ENCODE measurements at regions not wholly inside any gene's neighbourhood (a gene's known extent, or its start where the extent isn't known, plus 50 kb on each side); places are given as distances from the start of the nearest gene placed in this dataset.

DNA sequence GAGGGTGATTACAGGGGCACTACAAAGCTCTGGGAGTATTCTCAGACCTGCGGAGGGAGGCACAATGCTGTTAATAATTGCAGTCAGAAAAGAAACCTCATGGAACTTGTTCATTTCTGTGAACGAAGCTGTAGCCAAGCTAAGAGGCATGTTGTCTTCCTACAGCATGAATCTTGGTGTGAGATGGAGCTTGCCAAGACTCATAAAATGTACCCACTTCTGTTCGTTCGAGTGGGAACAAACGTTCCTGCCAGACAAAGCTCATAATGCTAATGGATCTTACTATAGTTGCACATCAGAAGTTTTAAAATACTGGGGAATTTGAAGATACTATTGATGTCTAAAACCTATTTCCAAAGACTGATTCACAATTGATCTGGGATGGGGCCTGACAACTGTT, 489.1 kb downstream of the ZEB2 start:
- H3K4me3 ChIP-seq (ENCODE audit: low read depth, low read length) = no peak overlapping the region
- DNase-seq (ENCODE audit: low read depth) = no peak

GRCh38 chr2:144027593-144027992, 492.3 kb downstream of the ZEB2 start:
- TF ChIP-seq POLR2A (IDR thresholded peaks at IDR 0.05; ENCODE audit: extremely low read depth, insufficient read length) (no peak), CTCF (IDR thresholded peaks at IDR 0.05; ENCODE audit: low read depth, low read length) (no peak), MYC (IDR thresholded peaks at IDR 0.05; ENCODE audit: low read depth, low read length) (no peak)
- TF ChIP-seq, protein P1, sequence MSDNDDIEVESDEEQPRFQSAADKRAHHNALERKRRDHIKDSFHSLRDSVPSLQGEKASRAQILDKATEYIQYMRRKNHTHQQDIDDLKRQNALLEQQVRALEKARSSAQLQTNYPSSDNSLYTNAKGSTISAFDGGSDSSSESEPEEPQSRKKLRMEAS (IDR thresholded peaks at IDR 0.05; ENCODE audit: low read depth, low read length) = no peak
- DNase-seq (ENCODE audit: low read depth) = no peak
- no peak overlapping the region for H3K4me3 ChIP-seq (ENCODE audit: low read depth, low read length)

More for the DNA sequence above, 489.1 kb downstream of the ZEB2 start:
- no peak for TF ChIP-seq MYC (IDR thresholded peaks at IDR 0.05; ENCODE audit: low read depth, low read length)
- TF ChIP-seq, protein P1 (IDR thresholded peaks at IDR 0.05; ENCODE audit: low read depth, low read length) = no peak

- DNase-seq (ENCODE audit: low read depth) = no peak
- TF ChIP-seq, protein P1 (IDR thresholded peaks at IDR 0.05; ENCODE audit: low read depth, low read length) = no peak
- H3K4me3 ChIP-seq (ENCODE audit: low read depth, low read length) = no peak overlapping the region
Observed at GRCh38 chr2:144026753-144027152, 493.2 kb downstream of the ZEB2 start.

- TF ChIP-seq POLR2A (IDR thresholded peaks at IDR 0.05; ENCODE audit: extremely low read depth, insufficient read length) = no peak
- no peak for DNase-seq (ENCODE audit: low read depth)
- no peak overlapping the region for H3K4me3 ChIP-seq (ENCODE audit: low read depth, low read length)
Observed at GRCh38 chr2:144020047-144020446, 499.9 kb downstream of the ZEB2 start.

DNA sequence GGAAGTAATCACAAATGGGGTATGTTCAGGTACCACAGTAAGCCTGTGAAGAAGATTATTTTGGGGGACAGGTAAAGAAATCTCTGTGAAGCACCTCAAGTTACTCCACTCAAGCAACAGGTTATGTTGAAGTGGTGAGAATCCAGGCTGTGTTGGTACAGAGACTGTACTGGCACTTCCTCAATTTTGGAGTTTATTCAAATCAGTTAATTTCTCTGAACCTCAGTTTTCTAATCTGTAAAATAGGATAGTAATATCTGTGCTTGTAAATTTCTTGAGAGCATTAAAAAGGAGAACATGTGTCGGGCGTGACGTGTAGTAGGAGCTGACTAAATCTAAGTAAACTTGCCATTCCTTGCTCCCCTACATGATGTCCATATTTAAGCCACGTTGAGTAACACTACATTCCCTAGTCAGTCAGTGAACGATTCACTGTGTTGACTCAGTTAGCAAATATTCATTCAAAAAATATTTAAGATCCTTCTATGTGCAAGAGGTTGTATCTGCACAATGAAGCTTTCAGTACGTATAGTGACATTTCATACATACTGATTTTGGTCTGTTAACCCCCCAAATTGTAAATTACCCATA, 504.2 kb downstream of the ZEB2 start:
- DNase-seq (ENCODE audit: low read depth) = no peak

GRCh38 chr2:144015036-144015435, 504.9 kb downstream of the ZEB2 start:
- no peak for TF ChIP-seq CTCF (IDR thresholded peaks at IDR 0.05; ENCODE audit: low read depth, low read length)
- TF ChIP-seq MYC (IDR thresholded peaks at IDR 0.05; ENCODE audit: low read depth, low read length) = no peak
- TF ChIP-seq, protein P1 (IDR thresholded peaks at IDR 0.05; ENCODE audit: low read depth, low read length) = no peak
- TF ChIP-seq POLR2A (IDR thresholded peaks at IDR 0.05; ENCODE audit: extremely low read depth, insufficient read length) = no peak
- H3K4me3 ChIP-seq (ENCODE audit: low read depth, low read length) = no peak overlapping the region
- no peak for DNase-seq (ENCODE audit: low read depth)

More for the DNA sequence above, 504.2 kb downstream of the ZEB2 start:
- H3K4me3 ChIP-seq (ENCODE audit: low read depth, low read length) = no peak overlapping the region
- TF ChIP-seq CTCF (IDR thresholded peaks at IDR 0.05; ENCODE audit: low read depth, low read length) (no peak), POLR2A (IDR thresholded peaks at IDR 0.05; ENCODE audit: extremely low read depth, insufficient read length) (no peak), MYC (IDR thresholded peaks at IDR 0.05; ENCODE audit: low read depth, low read length) (no peak)
- TF ChIP-seq, protein P1 (IDR thresholded peaks at IDR 0.05; ENCODE audit: low read depth, low read length) = no peak

DNA sequence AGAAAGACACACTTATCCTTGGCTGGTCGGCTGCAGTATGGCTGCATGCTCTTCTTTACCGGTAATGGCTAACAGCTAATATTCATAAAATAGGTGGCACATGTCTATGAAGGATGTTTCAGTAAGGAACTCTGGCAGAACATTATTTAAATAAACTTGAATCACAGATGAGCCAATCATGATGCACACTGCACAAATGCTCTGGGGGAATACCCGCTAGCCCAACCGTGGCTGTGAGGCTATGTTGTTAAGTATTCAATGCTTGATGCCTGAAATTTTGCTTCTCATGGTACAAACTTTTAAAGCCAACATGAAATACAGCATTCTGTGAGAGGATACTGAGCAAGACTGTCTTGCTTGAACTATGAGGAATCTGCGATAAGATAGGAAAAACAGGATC, 505.8 kb downstream of the ZEB2 start:
- no peak overlapping the region for H3K4me3 ChIP-seq (ENCODE audit: low read depth, low read length)
- TF ChIP-seq, protein P1 (IDR thresholded peaks at IDR 0.05; ENCODE audit: low read depth, low read length) = no peak
- no peak for TF ChIP-seq POLR2A (IDR thresholded peaks at IDR 0.05; ENCODE audit: extremely low read depth, insufficient read length)
- no peak for DNase-seq (ENCODE audit: low read depth)

DNA sequence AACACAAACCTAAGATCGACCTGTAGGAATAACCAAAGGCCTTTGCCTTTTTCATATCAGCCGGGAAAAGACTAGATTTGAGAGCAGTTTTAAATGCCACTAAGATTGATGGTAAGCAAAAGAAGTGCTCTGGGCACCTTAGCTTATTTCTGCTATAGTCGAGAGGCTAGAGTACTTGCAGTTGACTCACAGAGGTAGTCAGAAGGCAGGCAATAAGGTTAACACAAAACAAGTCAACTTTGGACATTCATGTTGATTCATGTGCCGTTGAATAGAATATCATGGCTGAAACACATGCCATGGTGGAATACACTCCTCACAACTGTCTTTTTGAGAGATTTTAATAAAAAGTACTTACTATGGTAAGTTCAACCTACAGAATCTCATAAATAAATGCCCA, 507.6 kb downstream of the ZEB2 start:
- DNase-seq (ENCODE audit: low read depth) = no peak
- TF ChIP-seq MYC (IDR thresholded peaks at IDR 0.05; ENCODE audit: low read depth, low read length) = no peak
- TF ChIP-seq CTCF (IDR thresholded peaks at IDR 0.05; ENCODE audit: low read depth, low read length) = no peak
- no peak for TF ChIP-seq POLR2A (IDR thresholded peaks at IDR 0.05; ENCODE audit: extremely low read depth, insufficient read length)
- TF ChIP-seq, protein P1 (IDR thresholded peaks at IDR 0.05; ENCODE audit: low read depth, low read length) = no peak

More for the DNA sequence above, 507.6 kb downstream of the ZEB2 start:
- H3K4me3 ChIP-seq (ENCODE audit: low read depth, low read length) = no peak overlapping the region
